Mesenchymal stem cell (in vitro differentiated cells and primary cell): ENCODE measurements at regions not wholly inside any gene's neighbourhood (a gene's known extent, or its start where the extent isn't known, plus 50 kb on each side); places are given as distances from the start of the nearest gene placed in this dataset.

Source experiments
- DNase-seq: peaks from one replicate; pipeline ENCODE4 v3.0.0-alpha.2; 2013
- H2AFZ ChIP-seq: one replicate; pipeline ENCODE4 v1.6.1; 2013; ENCODE audit warnings: low read depth, mild to moderate bottlenecking, control low read depth, inconsistent platforms, low read length, moderate library complexity
- H2AK5ac ChIP-seq: 2 replicates; pipeline ENCODE4 v1.6.1; 2013; ENCODE audit warnings: low read length, moderate library complexity, mild to moderate bottlenecking, inconsistent platforms; ENCODE audit not compliant: severe bottlenecking
- H2BK120ac ChIP-seq: one replicate; pipeline ENCODE4 v1.6.1; 2013; ENCODE audit warnings: low read depth, mild to moderate bottlenecking, inconsistent platforms, low read length, moderate library complexity
- H2BK12ac ChIP-seq, 2 experiments: one replicate each; pipeline ENCODE4 v1.6.1; 2013; ENCODE audit warnings: inconsistent platforms in 2 of 2, low read length in 2 of 2, mild to moderate bottlenecking in 2 of 2, moderate library complexity in 2 of 2, control low read depth in 1 of 2
- H2BK15ac ChIP-seq: one replicate; pipeline ENCODE4 v1.6.1; 2013; ENCODE audit warnings: mild to moderate bottlenecking, low read depth, inconsistent platforms; ENCODE audit not compliant: poor library complexity, severe bottlenecking
- H2BK5ac ChIP-seq: 2 replicates; pipeline ENCODE4 v1.6.1; 2013; ENCODE audit warnings: low read depth, mild to moderate bottlenecking, low read length, control low read depth, inconsistent platforms; ENCODE audit not compliant: poor library complexity, severe bottlenecking
- H3K14ac ChIP-seq, 2 experiments: one replicate each; pipeline ENCODE4 v1.6.1; 2013; ENCODE audit warnings: inconsistent platforms in 2 of 2, low read length in 2 of 2, control low read depth in 1 of 2, mild to moderate bottlenecking in 1 of 2, moderate library complexity in 1 of 2
- H3K18ac ChIP-seq, 2 experiments: one replicate each; pipeline ENCODE4 v1.6.1; 2013; ENCODE audit warnings: inconsistent platforms in 2 of 2, low read length in 2 of 2, control low read depth in 1 of 2, low read depth in 1 of 2, mild to moderate bottlenecking in 1 of 2
- H3K23ac ChIP-seq, 2 experiments: one replicate each; pipeline ENCODE4 v1.6.1; 2013; ENCODE audit warnings: inconsistent platforms in 2 of 2, low read length in 2 of 2, mild to moderate bottlenecking in 2 of 2, moderate library complexity in 2 of 2, control low read depth in 1 of 2
- H3K27ac ChIP-seq: 2 replicates; pipeline ENCODE4 v1.5.1; 2013; ENCODE audit warnings: mild to moderate bottlenecking, moderate library complexity, low read length, control low read depth, inconsistent platforms; ENCODE audit not compliant: poor library complexity, severe bottlenecking
- H3K27me3 ChIP-seq, 2 experiments: 2 replicates each; pipeline versions ENCODE4 v1.6.1 to v1.7.0; 2013; ENCODE audit warnings: low read length in 2 of 2, mild to moderate bottlenecking in 2 of 2, moderate library complexity in 2 of 2, control low read depth in 1 of 2, inconsistent platforms in 1 of 2; ENCODE audit not compliant: control insufficient read depth in 1 of 2, insufficient read depth in 1 of 2
- H3K36me3 ChIP-seq, 2 experiments: 2 replicates each; pipeline versions ENCODE4 v1.6.1 to v1.7.0; 2013; ENCODE audit warnings: low read length in 2 of 2, control low read depth in 1 of 2, inconsistent platforms in 1 of 2, low read depth in 1 of 2, mild to moderate bottlenecking in 1 of 2; ENCODE audit not compliant: insufficient read depth in 2 of 2, control insufficient read depth in 1 of 2
- H3K4ac ChIP-seq, 2 experiments: one replicate each; pipeline ENCODE4 v1.6.1; 2013; ENCODE audit warnings: inconsistent platforms in 2 of 2, low read length in 2 of 2, mild to moderate bottlenecking in 2 of 2, moderate library complexity in 2 of 2, control low read depth in 1 of 2, low read depth in 1 of 2
- H3K4me1 ChIP-seq: 2 replicates; pipeline ENCODE4 v1.6.1; 2013; ENCODE audit warnings: low read depth, low read length, control low read depth; ENCODE audit not compliant: control insufficient read depth, insufficient read depth
- H3K4me2 ChIP-seq: 2 replicates; pipeline ENCODE4 v1.6.1; 2013; ENCODE audit warnings: low read length, mild to moderate bottlenecking, inconsistent platforms; ENCODE audit not compliant: poor library complexity, severe bottlenecking
- H3K4me3 ChIP-seq, 2 experiments: 2 replicates each; pipeline versions ENCODE4 v1.5.1 to v1.7.0; 2013; ENCODE audit warnings: low read length in 2 of 2, mild to moderate bottlenecking in 2 of 2, control low read depth in 1 of 2, low read depth in 1 of 2; ENCODE audit not compliant: insufficient read depth in 1 of 2
- H3K79me1 ChIP-seq: replicated peaks from 2 replicates; pipeline ENCODE4 v1.6.1; 2013; ENCODE audit warnings: mild to moderate bottlenecking, control low read depth, low read length, inconsistent platforms; ENCODE audit not compliant: poor library complexity, severe bottlenecking
- H3K9ac ChIP-seq: 2 replicates; pipeline ENCODE4 v1.7.0; 2013; ENCODE audit warnings: mild to moderate bottlenecking, low read length, moderate library complexity
- H3K9me3 ChIP-seq: 2 replicates; pipeline ENCODE4 v1.7.0; 2013; ENCODE audit warnings: mild to moderate bottlenecking, low read length; ENCODE audit not compliant: control insufficient read depth
- H4K8ac ChIP-seq: one replicate; pipeline ENCODE4 v1.6.1; 2013; ENCODE audit warnings: inconsistent platforms, mild to moderate bottlenecking, low read length, moderate library complexity
- H4K91ac ChIP-seq: one replicate; pipeline ENCODE4 v1.6.1; 2013; ENCODE audit warnings: mild to moderate bottlenecking, low read length, inconsistent platforms
- WGBS: methylation state at CpG from one replicate; pipeline ENCODE4 v1.1.7; 2013; ENCODE audit warnings: mixed read lengths; 5-methylcytosine and 5-hydroxymethylcytosine counted together

GRCh38 chr4:160235771-160236170 lies 1132.9 kb downstream of the RAPGEF2 start:
- no peak overlapping the region for H3K27ac ChIP-seq
- H2AFZ ChIP-seq, result no peak overlapping the region
- H2BK5ac ChIP-seq, result no peak overlapping the region
- no peak overlapping the region for H3K18ac ChIP-seq
- no peak overlapping the region for H3K23ac ChIP-seq
- no peak overlapping the region for H4K8ac ChIP-seq
- no peaks in the 10 kb centered on the region for H3K27me3 ChIP-seq
- no peak overlapping the region for H4K91ac ChIP-seq
- no peak overlapping the region for H3K4me2 ChIP-seq
- H3K36me3 ChIP-seq, result no peaks in the 10 kb centered on the region
- H3K14ac ChIP-seq, result no peak overlapping the region
- H2BK15ac ChIP-seq, result no peak overlapping the region
- H3K4me1 ChIP-seq, result no peaks in the 10 kb centered on the region
- no peak overlapping the region for H2BK120ac ChIP-seq
- no peak overlapping the region for H2BK12ac ChIP-seq
- H3K4ac ChIP-seq, result no peak overlapping the region
- H3K9me3 ChIP-seq, result no peaks in the 10 kb centered on the region
- H3K9ac ChIP-seq, result no peak overlapping the region
- no peak overlapping the region for H3K4me3 ChIP-seq
- no peaks in the 10 kb centered on the region for H3K79me1 ChIP-seq
- H2AK5ac ChIP-seq, result no peak overlapping the region
- DNase-seq, result no peak

- Histone ChIP-seq H3K14ac (no peak overlapping the region), H3K4me1 (no peaks in the 10 kb centered on the region), H3K23ac (no peak overlapping the region), H3K27ac (no peak overlapping the region), H3K79me1 (no peaks in the 10 kb centered on the region), H4K8ac (no peak overlapping the region), H3K9ac (no peak overlapping the region), H3K4me3 (no peak overlapping the region), H3K18ac (no peak overlapping the region), H2BK5ac (no peak overlapping the region), H3K36me3 (no peaks in the 10 kb centered on the region), H2AFZ (no peak overlapping the region), H2AK5ac (no peak overlapping the region), H2BK12ac (no peak overlapping the region), H3K27me3 (no peaks in the 10 kb centered on the region), H3K9me3 (peaks cover 10% of the 10 kb centered on the region), H3K4me2 (no peak overlapping the region), H3K4ac (no peak overlapping the region), H2BK120ac (no peak overlapping the region), H2BK15ac (no peak overlapping the region), H4K91ac (no peak overlapping the region)
- WGBS, result no CpG with 5 or more reads among the region's 1 CpG
- no peak for DNase-seq
Measured at GRCh38 chr4:160238790-160239189, 1135.9 kb downstream of the RAPGEF2 start.

GRCh38 chr4:160247091-160247656 lies 1144.3 kb downstream of the RAPGEF2 start:
- WGBS, result 79% methylated on average over 7 of the region's 7 CpGs
- Histone ChIP-seq H3K4me2 (no peak overlapping the region), H3K27ac (no peak overlapping the region), H3K4ac (no peak overlapping the region), H3K36me3 (no peaks in the 10 kb centered on the region), H3K9me3 (peaks cover 9% of the 10 kb centered on the region), H3K9ac (no peak overlapping the region), H3K18ac (no peak overlapping the region), H4K8ac (no peak overlapping the region), H3K14ac (no peak overlapping the region), H4K91ac (no peak overlapping the region), H2BK120ac (no peak overlapping the region), H3K27me3 (no peaks in the 10 kb centered on the region), H2AFZ (no peak overlapping the region), H3K4me3 (no peak overlapping the region), H3K23ac (no peak overlapping the region), H2BK12ac (no peak overlapping the region), H3K4me1 (no peaks in the 10 kb centered on the region), H3K79me1 (no peaks in the 10 kb centered on the region), H2AK5ac (no peak overlapping the region), H2BK15ac (no peak overlapping the region), H2BK5ac (no peak overlapping the region)
- no peak for DNase-seq

GRCh38 chr4:160251522-160252170 lies 1148.8 kb downstream of the RAPGEF2 start:
- no peaks in the 10 kb centered on the region for H3K36me3 ChIP-seq
- H3K4me3 ChIP-seq, result no peak overlapping the region
- H3K27me3 ChIP-seq, result no peaks in the 10 kb centered on the region
- H3K4me2 ChIP-seq, result no peak overlapping the region
- no peak overlapping the region for H2BK5ac ChIP-seq
- H2AK5ac ChIP-seq, result no peak overlapping the region
- no peaks in the 10 kb centered on the region for H3K79me1 ChIP-seq
- peaks cover 6% of the 10 kb centered on the region for H3K9me3 ChIP-seq
- no peak overlapping the region for H3K23ac ChIP-seq
- H4K91ac ChIP-seq, result no peak overlapping the region
- H3K14ac ChIP-seq, result no peak overlapping the region
- H3K27ac ChIP-seq, result no peak overlapping the region
- no peak for DNase-seq
- no peak overlapping the region for H2BK120ac ChIP-seq
- H2BK15ac ChIP-seq, result no peak overlapping the region
- 85% methylated on average over 1 of the region's 3 CpGs for WGBS
- H3K4me1 ChIP-seq, result no peaks in the 10 kb centered on the region
- no peak overlapping the region for H4K8ac ChIP-seq
- H2AFZ ChIP-seq, result no peak overlapping the region
- no peak overlapping the region for H3K18ac ChIP-seq
- no peak overlapping the region for H3K4ac ChIP-seq
- H2BK12ac ChIP-seq, result no peak overlapping the region
- H3K9ac ChIP-seq, result no peak overlapping the region
